ENCODE measurements at regions not wholly inside any gene's neighbourhood (a gene's known extent, or its start where the extent isn't known, plus 50 kb on each side); places are given as distances from the start of the nearest gene placed in this dataset.
A peak's percentile ranks its signal among the peaks of the same experiment; 100 is the strongest.

DNA sequence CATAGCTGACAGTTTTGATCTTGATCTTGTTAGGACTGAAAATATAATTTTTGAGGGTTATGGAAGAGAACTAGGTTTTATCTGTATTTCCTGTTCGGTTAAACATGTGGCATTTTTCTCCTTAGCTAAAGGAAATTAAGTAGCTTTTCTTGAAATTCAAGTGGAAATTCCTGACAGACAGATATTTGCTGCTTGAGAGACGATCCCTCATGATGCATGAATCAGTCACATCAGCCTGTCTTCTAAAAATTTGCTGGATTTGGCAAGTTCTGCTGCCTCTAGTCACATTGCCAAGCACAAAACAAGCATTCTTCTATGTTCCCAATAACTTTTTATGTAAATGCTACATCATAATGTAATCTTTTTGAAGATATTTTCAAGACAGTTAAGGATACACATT lies 201.8 kb upstream of the ATP5MC3 start:
- ChIA-PET POLR2A (no interaction called here), CTCF (no interaction called here)
- Mint-ChIP-seq H3K27me3 (peaks cover 0 to 49% (median 32%) of the 10 kb centered on the region in 5 donors), H3K27ac (no peak overlapping the region), H3K4me1 (no peaks in the 10 kb centered on the region), H3K9me3 (peaks cover 13 to 45% (median 26%) of the 10 kb centered on the region in 11 donors), H3K36me3 (peaks cover 0 to 25% (median 0%) of the 10 kb centered on the region in 5 donors), H3K4me3 (no peak overlapping the region)
- intact Hi-C loops (cut with micrococcal nuclease) = no loop called here
- no peak overlapping the region for H3K27ac ChIP-seq (ENCODE audit: low read depth, low read length)
- H3K4me3 ChIP-seq (ENCODE audit: low read length) = no peak overlapping the region
- ATAC-seq (no peak), DNase-seq (no peak)
- no peaks in the 10 kb centered on the region for H3K4me1 ChIP-seq (ENCODE audit: control insufficient read depth in 2 of 2, insufficient read depth in 2 of 2, low read length in 2 of 2)
- H3K9me3 ChIP-seq (ENCODE audit: control insufficient read depth in 2 of 3, low read length in 3 of 3) = peaks cover 0 to 13% (median 0%) of the 10 kb centered on the region in 3 experiments
- no peaks in the 10 kb centered on the region for H3K27me3 ChIP-seq (ENCODE audit: control insufficient read depth in 2 of 2, insufficient read depth in 2 of 2, low read length in 2 of 2)
- H3K36me3 ChIP-seq (ENCODE audit: control insufficient read depth in 2 of 3, insufficient read depth in 3 of 3, low read length in 3 of 3) = no peaks in the 10 kb centered on the region

DNA sequence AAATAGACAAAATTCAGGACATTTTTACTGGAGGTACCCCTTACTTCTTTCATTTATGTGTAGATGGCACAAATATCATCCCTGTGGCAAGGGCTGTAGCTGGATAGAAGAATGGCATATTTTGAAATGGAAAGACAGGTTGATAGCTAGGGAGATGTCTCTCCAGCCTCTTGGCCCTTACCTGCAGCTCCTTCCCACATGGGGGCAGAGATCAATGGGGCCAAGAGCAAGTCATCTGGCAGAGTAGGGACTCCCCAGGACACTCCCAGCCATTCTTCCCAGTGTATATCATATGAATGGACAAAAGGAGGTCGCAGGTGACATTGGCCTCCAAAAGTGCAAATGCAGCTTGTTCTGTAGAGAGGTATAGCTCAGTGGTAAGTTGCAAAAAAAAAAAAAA lies 192.2 kb upstream of the ATP5MC3 start:
- H3K4me1 Mint-ChIP-seq = no peaks in the 10 kb centered on the region

DNA sequence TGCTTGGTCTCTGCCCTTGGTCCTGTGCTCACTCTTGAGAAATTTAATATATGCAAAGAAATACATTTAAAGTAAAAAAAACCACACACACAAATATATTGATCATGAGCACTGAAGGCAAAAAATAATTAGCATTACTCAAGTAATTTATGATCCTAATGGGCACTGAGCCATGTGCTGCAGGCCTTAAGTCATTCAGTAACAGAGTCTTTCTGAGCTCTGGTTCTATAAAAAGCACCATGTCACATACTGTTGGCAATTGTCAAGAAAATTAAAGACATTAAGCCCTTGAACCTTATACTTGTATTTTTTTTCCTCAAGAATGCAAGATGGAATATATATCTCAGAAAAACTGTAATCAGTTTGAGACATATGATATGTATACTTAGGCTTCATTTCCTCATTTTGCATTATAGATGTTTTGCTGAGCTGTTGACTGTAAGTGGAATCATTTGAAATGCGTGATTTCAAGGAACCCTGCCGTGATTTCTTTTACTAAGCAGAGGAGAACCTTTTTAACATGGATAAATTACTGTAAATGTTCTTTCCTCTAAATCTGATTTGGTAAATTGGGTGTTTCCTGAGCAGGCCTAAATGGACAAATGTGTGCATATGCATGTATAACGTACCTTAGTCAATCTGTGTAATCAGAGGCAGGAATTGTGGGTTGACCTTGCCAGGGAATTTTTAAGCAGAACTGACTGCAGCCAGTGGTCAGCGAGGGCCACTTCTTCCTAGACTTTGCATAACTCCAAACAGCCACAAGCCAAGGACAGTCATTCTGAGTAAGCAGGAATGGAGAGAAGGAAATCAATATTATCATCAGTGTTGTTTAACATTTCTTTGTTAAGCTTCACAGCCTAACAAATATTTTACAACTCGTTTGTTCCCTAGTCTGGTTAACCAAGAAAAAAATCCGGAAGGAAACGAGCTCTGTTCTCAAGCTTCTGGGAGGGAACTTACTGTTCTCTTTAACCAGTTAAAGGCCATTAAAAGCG lies 191.5 kb upstream of the ATP5MC3 start:
- no peaks in the 10 kb centered on the region for H3K9me3 Mint-ChIP-seq
- no peaks in the 10 kb centered on the region for H3K27me3 ChIP-seq (ENCODE audit: control insufficient read depth in 2 of 2, insufficient read depth in 2 of 2, low read length in 2 of 2)
- ATAC-seq = peak; percentile 29
- POLR2A ChIA-PET = no interaction called here
- intact Hi-C loops (cut with micrococcal nuclease) = no loop called here
- H3K27me3 Mint-ChIP-seq = peaks cover 11 to 21% (median 20%) of the 10 kb centered on the region in 5 donors
- H3K27ac Mint-ChIP-seq = no peak overlapping the region
- no peaks in the 10 kb centered on the region for H3K36me3 Mint-ChIP-seq
- no peak overlapping the region for H3K4me3 Mint-ChIP-seq
- no peaks in the 10 kb centered on the region for H3K9me3 ChIP-seq (ENCODE audit: control insufficient read depth in 2 of 3, low read length in 3 of 3)
- CTCF ChIA-PET = no interaction called here
- no peak overlapping the region for H3K4me3 ChIP-seq (ENCODE audit: low read length)
- no peaks in the 10 kb centered on the region for H3K4me1 Mint-ChIP-seq
- no peak for DNase-seq
- H3K36me3 ChIP-seq (ENCODE audit: control insufficient read depth in 2 of 3, insufficient read depth in 3 of 3, low read length in 3 of 3) = no peaks in the 10 kb centered on the region
- H3K4me1 ChIP-seq (ENCODE audit: control insufficient read depth in 2 of 2, insufficient read depth in 2 of 2, low read length in 2 of 2) = no peaks in the 10 kb centered on the region
- H3K27ac ChIP-seq (ENCODE audit: low read depth, low read length) = no peak overlapping the region

More for the DNA sequence above, 192.2 kb upstream of the ATP5MC3 start:
- intact Hi-C loops (cut with micrococcal nuclease) = no loop called here
- no peak for ATAC-seq
- H3K36me3 Mint-ChIP-seq = no peaks in the 10 kb centered on the region
- H3K9me3 Mint-ChIP-seq = no peaks in the 10 kb centered on the region
- ChIA-PET POLR2A (interaction anchor here (0.7 kb wide), 1 partner anchor 120 kb away, joined by 5 read pairs; no protein-coding TSS in a partner anchor), CTCF (no interaction called here)
- Histone ChIP-seq H3K27me3 (ENCODE audit: control insufficient read depth in 2 of 2, insufficient read depth in 2 of 2, low read length in 2 of 2) (no peaks in the 10 kb centered on the region), H3K36me3 (ENCODE audit: control insufficient read depth in 2 of 3, insufficient read depth in 3 of 3, low read length in 3 of 3) (no peaks in the 10 kb centered on the region), H3K9me3 (ENCODE audit: control insufficient read depth in 2 of 3, low read length in 3 of 3) (no peaks in the 10 kb centered on the region), H3K27ac (ENCODE audit: low read depth, low read length) (no peak overlapping the region), H3K4me3 (ENCODE audit: low read length) (no peak overlapping the region), H3K4me1 (ENCODE audit: control insufficient read depth in 2 of 2, insufficient read depth in 2 of 2, low read length in 2 of 2) (no peaks in the 10 kb centered on the region)
- DNase-seq = no peak
- peaks cover 11 to 23% (median 21%) of the 10 kb centered on the region in 5 donors for H3K27me3 Mint-ChIP-seq
- no peak overlapping the region for H3K27ac Mint-ChIP-seq
- no peak overlapping the region for H3K4me3 Mint-ChIP-seq

DNA sequence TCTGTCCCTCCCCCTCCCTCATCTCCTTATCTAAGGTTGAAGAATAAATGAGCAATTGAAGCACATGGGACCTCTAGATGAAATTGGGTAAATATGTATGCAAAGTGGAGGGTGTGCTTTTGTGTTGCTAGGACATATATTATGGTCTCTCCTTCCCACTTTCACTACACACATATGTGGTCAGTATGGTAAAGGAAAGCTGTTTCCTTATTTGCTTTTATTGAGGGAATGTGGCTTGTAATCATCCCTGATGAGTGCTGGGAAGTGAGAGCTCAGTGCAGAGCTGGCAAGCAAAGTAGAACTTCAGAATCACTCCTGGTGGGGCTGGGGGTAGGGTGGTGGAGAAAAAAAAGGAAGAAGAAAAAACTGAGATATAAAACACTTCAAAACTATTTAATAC lies 189.9 kb upstream of the ATP5MC3 start:
- Mint-ChIP-seq H3K9me3 (no peaks in the 10 kb centered on the region), H3K27me3 (peaks cover 11 to 17% (median 11%) of the 10 kb centered on the region in 5 donors), H3K4me1 (no peaks in the 10 kb centered on the region), H3K36me3 (no peaks in the 10 kb centered on the region), H3K4me3 (no peak overlapping the region), H3K27ac (no peak overlapping the region)
- Histone ChIP-seq H3K36me3 (ENCODE audit: control insufficient read depth in 2 of 3, insufficient read depth in 3 of 3, low read length in 3 of 3) (no peaks in the 10 kb centered on the region), H3K4me1 (ENCODE audit: control insufficient read depth in 2 of 2, insufficient read depth in 2 of 2, low read length in 2 of 2) (no peaks in the 10 kb centered on the region), H3K4me3 (ENCODE audit: low read length) (no peak overlapping the region), H3K9me3 (ENCODE audit: control insufficient read depth in 2 of 3, low read length in 3 of 3) (no peaks in the 10 kb centered on the region), H3K27ac (ENCODE audit: low read depth, low read length) (no peak overlapping the region), H3K27me3 (ENCODE audit: control insufficient read depth in 2 of 2, insufficient read depth in 2 of 2, low read length in 2 of 2) (no peaks in the 10 kb centered on the region)
- intact Hi-C loops (cut with micrococcal nuclease) = no loop called here
- POLR2A ChIA-PET = no interaction called here
- no peak for ATAC-seq
- CTCF ChIA-PET = no interaction called here
- no peak for DNase-seq

DNA sequence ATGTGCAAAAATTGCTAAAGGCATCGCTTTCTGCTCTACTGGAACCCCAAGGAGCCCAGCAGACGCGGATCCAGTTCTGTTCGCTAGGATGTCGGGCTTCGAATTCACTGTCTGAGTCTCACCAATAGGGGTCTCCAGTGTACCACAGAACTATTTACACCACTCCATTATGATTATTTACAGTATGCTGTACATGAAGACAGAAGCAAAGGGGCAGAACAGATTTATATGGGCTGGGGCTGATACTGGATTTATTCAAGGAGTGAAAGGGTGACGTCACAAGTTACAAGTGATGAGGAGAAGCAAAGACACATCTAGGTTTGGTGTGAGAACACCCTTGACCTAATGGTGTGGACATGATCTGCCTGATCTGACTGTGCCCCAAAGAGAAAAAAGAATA lies 185.3 kb upstream of the ATP5MC3 start:
- Histone ChIP-seq H3K27me3 (ENCODE audit: control insufficient read depth in 2 of 2, insufficient read depth in 2 of 2, low read length in 2 of 2) (peaks cover 0 to 5% of the 10 kb centered on the region in 2 donors), H3K27ac (ENCODE audit: low read depth, low read length) (no peak overlapping the region), H3K4me3 (ENCODE audit: low read length) (no peak overlapping the region), H3K9me3 (ENCODE audit: control insufficient read depth in 2 of 3, low read length in 3 of 3) (no peaks in the 10 kb centered on the region), H3K4me1 (ENCODE audit: control insufficient read depth in 2 of 2, insufficient read depth in 2 of 2, low read length in 2 of 2) (no peaks in the 10 kb centered on the region), H3K36me3 (ENCODE audit: control insufficient read depth in 2 of 3, insufficient read depth in 3 of 3, low read length in 3 of 3) (no peaks in the 10 kb centered on the region)
- Mint-ChIP-seq H3K4me3 (no peak overlapping the region), H3K9me3 (no peaks in the 10 kb centered on the region), H3K4me1 (no peaks in the 10 kb centered on the region), H3K36me3 (no peaks in the 10 kb centered on the region), H3K27ac (no peak overlapping the region), H3K27me3 (peaks cover 13 to 32% (median 20%) of the 10 kb centered on the region in 5 donors)
- DNase-seq = peak in 3 of 9 donors; percentile 6 to 22 (median 14)
- ATAC-seq = peak; percentile 76
- POLR2A ChIA-PET = no interaction called here
- CTCF ChIA-PET = no interaction called here
- intact Hi-C loops (cut with micrococcal nuclease) = loop anchor here (2.0 to 5.0 kb wide), 4 partner anchors 710 to 1782 kb away; no protein-coding TSS in a partner anchor

DNA sequence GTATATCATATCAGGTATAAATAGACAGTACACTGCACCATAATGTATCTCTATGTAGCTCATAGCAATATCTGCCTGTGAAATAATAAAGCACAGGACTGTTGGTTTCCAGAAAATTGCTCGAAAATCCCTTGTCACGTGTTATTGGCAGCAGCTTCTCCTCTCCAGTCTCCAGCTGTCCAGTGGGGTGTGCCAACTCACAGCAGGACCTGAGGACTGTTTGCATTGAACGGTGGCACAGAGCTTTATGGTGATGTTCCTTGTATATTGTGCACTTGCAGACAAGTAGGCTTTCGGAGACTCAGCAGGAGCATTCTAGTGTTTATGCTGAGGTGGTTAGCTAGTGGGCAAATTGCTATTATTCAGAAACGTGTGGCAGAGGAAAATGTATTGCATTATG lies 182.2 kb upstream of the ATP5MC3 start:
- peaks cover 8 to 38% (median 27%) of the 10 kb centered on the region in 5 donors for H3K27me3 Mint-ChIP-seq
- H3K4me1 Mint-ChIP-seq = no peaks in the 10 kb centered on the region
- Histone ChIP-seq H3K36me3 (ENCODE audit: control insufficient read depth in 2 of 3, insufficient read depth in 3 of 3, low read length in 3 of 3) (no peaks in the 10 kb centered on the region), H3K27ac (ENCODE audit: low read depth, low read length) (no peak overlapping the region), H3K27me3 (ENCODE audit: control insufficient read depth in 2 of 2, insufficient read depth in 2 of 2, low read length in 2 of 2) (peaks cover 0 to 5% of the 10 kb centered on the region in 2 donors), H3K9me3 (ENCODE audit: control insufficient read depth in 2 of 3, low read length in 3 of 3) (no peaks in the 10 kb centered on the region), H3K4me3 (ENCODE audit: low read length) (no peak overlapping the region), H3K4me1 (ENCODE audit: control insufficient read depth in 2 of 2, insufficient read depth in 2 of 2, low read length in 2 of 2) (no peaks in the 10 kb centered on the region)
- ChIA-PET CTCF (no interaction called here), POLR2A (no interaction called here)
- no peaks in the 10 kb centered on the region for H3K36me3 Mint-ChIP-seq
- no peaks in the 10 kb centered on the region for H3K9me3 Mint-ChIP-seq
- DNase-seq = no peak
- intact Hi-C loops (cut with micrococcal nuclease) = no loop called here
- no peak for ATAC-seq
- no peak overlapping the region for H3K27ac Mint-ChIP-seq
- no peak overlapping the region for H3K4me3 Mint-ChIP-seq

DNA sequence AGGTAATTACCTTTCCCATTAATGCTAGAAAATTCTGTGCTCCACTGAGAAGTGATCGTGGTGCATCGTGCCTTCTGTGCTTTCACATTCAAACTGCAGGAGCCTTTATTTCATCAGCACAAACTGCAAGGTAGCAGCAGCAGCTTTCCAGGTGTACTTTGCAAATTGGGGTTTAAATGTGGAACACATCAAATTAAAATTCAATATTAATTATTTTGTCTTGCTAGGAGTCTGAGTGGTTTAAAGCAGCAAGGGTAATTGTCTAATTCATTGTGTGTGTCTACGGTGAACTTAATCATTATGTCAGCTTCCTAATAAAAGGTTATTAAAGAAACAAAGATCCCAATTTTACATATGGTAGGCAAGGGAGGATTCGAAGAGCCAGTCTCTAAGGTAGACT lies 180.8 kb upstream of the ATP5MC3 start:
- Mint-ChIP-seq H3K4me1 (no peaks in the 10 kb centered on the region), H3K4me3 (no peak overlapping the region), H3K9me3 (no peaks in the 10 kb centered on the region), H3K36me3 (no peaks in the 10 kb centered on the region), H3K27ac (no peak overlapping the region), H3K27me3 (peaks cover 17 to 43% (median 27%) of the 10 kb centered on the region in 5 donors)
- intact Hi-C loops (cut with micrococcal nuclease) = no loop called here
- Histone ChIP-seq H3K36me3 (ENCODE audit: control insufficient read depth in 2 of 3, insufficient read depth in 3 of 3, low read length in 3 of 3) (no peaks in the 10 kb centered on the region), H3K4me3 (ENCODE audit: low read length) (no peak overlapping the region), H3K27ac (ENCODE audit: low read depth, low read length) (no peak overlapping the region), H3K27me3 (ENCODE audit: control insufficient read depth in 2 of 2, insufficient read depth in 2 of 2, low read length in 2 of 2) (peaks cover 0 to 5% of the 10 kb centered on the region in 2 donors), H3K4me1 (ENCODE audit: control insufficient read depth in 2 of 2, insufficient read depth in 2 of 2, low read length in 2 of 2) (no peaks in the 10 kb centered on the region), H3K9me3 (ENCODE audit: control insufficient read depth in 2 of 3, low read length in 3 of 3) (no peaks in the 10 kb centered on the region)
- POLR2A ChIA-PET = no interaction called here
- DNase-seq = no peak
- no peak for ATAC-seq
- CTCF ChIA-PET = no interaction called here

All from naive thymus-derived CD4-positive, alpha-beta T cell (primary cell).